ENCODE measurements at regions not wholly inside any gene's neighbourhood (a gene's known extent, or its start where the extent isn't known, plus 50 kb on each side); places are given as distances from the start of the nearest gene placed in this dataset.
"Not testable (repeated sequence)": the region's sequence is repeated elsewhere in the genome, so short reads cannot be mapped to it uniquely, and the experiment has no call there.

GRCh38 chr7:106345421-106346166 lies 60.8 kb upstream of the NAMPT start:
- DNase-seq (ENCODE audit: low spot score) = no peak

GRCh38 chr7:106344861-106345260 lies 60.1 kb upstream of the NAMPT start:
- no peak for DNase-seq (ENCODE audit: low spot score)

GRCh38 chr7:106344211-106344610 lies 59.4 kb upstream of the NAMPT start:
- no peak for DNase-seq (ENCODE audit: low spot score)

- not testable (repeated sequence) for DNase-seq (ENCODE audit: low spot score)
Observed at GRCh38 chr7:106342049-106342448, 57.3 kb upstream of the NAMPT start.

- not testable (repeated sequence) for DNase-seq (ENCODE audit: low spot score)
Observed at GRCh38 chr7:106340247-106340596, 55.4 kb upstream of the NAMPT start.

- DNase-seq (ENCODE audit: low spot score) = no peak
Observed at GRCh38 chr7:106339513-106340246, 54.9 kb upstream of the NAMPT start.

GRCh38 chr7:106337754-106338153 lies 53.0 kb upstream of the NAMPT start:
- DNase-seq (ENCODE audit: low spot score) = no peak

- DNase-seq (ENCODE audit: low spot score) = no peak
Observed at GRCh38 chr7:106335814-106336213, 51.0 kb upstream of the NAMPT start.
